Common myeloid progenitor, CD34-positive (primary cell): ENCODE measurements at regions not wholly inside any gene's neighbourhood (a gene's known extent, or its start where the extent isn't known, plus 50 kb on each side); places are given as distances from the start of the nearest gene placed in this dataset.

Experiments
- CTCF ChIA-PET: fragments of 350-600 bp; sonication (Branson Sonifier 250); formaldehyde crosslinking; loops from one replicate; lab custom pipeline; 2021; ENCODE audit warnings: antibody characterized with exemption; lab: Charles Lee
- POLR2A ChIA-PET: fragments of 350-600 bp; sonication (Branson Sonifier 250); formaldehyde crosslinking; loops from one replicate; lab custom pipeline; 2021; ENCODE audit warnings: antibody characterized with exemption; lab: Charles Lee
- DNase-seq, 3 donors: peaks; one replicate each; pipeline versions ENCODE4 v3.0.0 to v3.0.0-alpha.2; 2013
- H3K27ac ChIP-seq, 2 experiments: 1 replicate in 1 of 2; 2 replicates in 1 of 2; pipeline ENCODE4 v1.7.0; 2013; ENCODE audit warnings: inconsistent platforms in 2 of 2, low read length in 2 of 2, mild to moderate bottlenecking in 2 of 2, low read depth in 1 of 2, moderate library complexity in 1 of 2; ENCODE audit not compliant: severe bottlenecking in 2 of 2, insufficient read depth in 1 of 2, poor library complexity in 1 of 2
- H3K27me3 ChIP-seq, 5 experiments: replicated peaks in 2 of 5; 1 replicate in 3 of 5; 2 replicates in 2 of 5; pipeline versions ENCODE4 v1.6.1 to v1.7.0; 2013; ENCODE audit warnings: low read length in 4 of 5, mild to moderate bottlenecking in 2 of 5, moderate library complexity in 2 of 5, inconsistent platforms in 1 of 5; ENCODE audit not compliant: insufficient read depth in 5 of 5, control insufficient read depth in 4 of 5
- H3K36me3 ChIP-seq, 4 experiments: 1 replicate in 2 of 4; 2 replicates in 2 of 4; pipeline versions ENCODE4 v1.6.1 to v1.7.0; 2013; ENCODE audit warnings: low read length in 3 of 4, control low read depth in 1 of 4, mild to moderate bottlenecking in 1 of 4; ENCODE audit not compliant: control insufficient read depth in 4 of 4, insufficient read depth in 4 of 4
- H3K4me1 ChIP-seq, 4 experiments: 1 replicate in 3 of 4; 2 replicates in 1 of 4; pipeline versions ENCODE4 v1.6.1 to v1.7.1; 2013; ENCODE audit warnings: low read length in 3 of 4, mild to moderate bottlenecking in 3 of 4, control low read depth in 1 of 4, inconsistent platforms in 1 of 4, moderate library complexity in 1 of 4; ENCODE audit not compliant: control insufficient read depth in 4 of 4, insufficient read depth in 4 of 4; ENCODE audit errors: control extremely low read depth in 1 of 4
- H3K4me3 ChIP-seq, 7 experiments: 1 replicate in 4 of 7; 2 replicates in 3 of 7; pipeline versions ENCODE4 v1.5.1 to v1.7.0; 2013; ENCODE audit warnings: mild to moderate bottlenecking in 7 of 7, low read length in 6 of 7, moderate library complexity in 6 of 7, inconsistent platforms in 2 of 7, low read depth in 2 of 7, control low read depth in 1 of 7; ENCODE audit not compliant: insufficient read depth in 4 of 7, control insufficient read depth in 1 of 7; ENCODE audit errors: extremely low read depth in 1 of 7
- H3K9me3 ChIP-seq, 5 experiments: 1 replicate in 4 of 5; 2 replicates in 1 of 5; pipeline versions ENCODE4 v1.6.1 to v1.7.1; 2013; ENCODE audit warnings: low read length in 4 of 5, mild to moderate bottlenecking in 2 of 5, inconsistent platforms in 1 of 5, low read depth in 1 of 5, moderate library complexity in 1 of 5; ENCODE audit not compliant: control insufficient read depth in 4 of 5, insufficient read depth in 2 of 5; ENCODE audit errors: control extremely low read depth in 1 of 5
- WGBS: methylation state at CpG from one replicate; pipeline ENCODE4 v1.1.5; 2013; ENCODE audit not compliant: insufficient coverage; 5-methylcytosine and 5-hydroxymethylcytosine counted together

- no peak overlapping the region for H3K27ac ChIP-seq
- no peaks in the 10 kb centered on the region for H3K27me3 ChIP-seq
- H3K4me3 ChIP-seq, result no peak overlapping the region
- DNase-seq, result no peak
- ChIA-PET CTCF (no interaction called here), POLR2A (no interaction called here)
- no CpG with 5 or more reads among the region's 3 CpGs for WGBS
- no peaks in the 10 kb centered on the region for H3K4me1 ChIP-seq
- peaks cover 0 to 1% (median 0%) of the 10 kb centered on the region in 5 experiments for H3K9me3 ChIP-seq
- no peaks in the 10 kb centered on the region for H3K36me3 ChIP-seq
Measured at GRCh38 chr3:80158332-80158731, 390.5 kb upstream of the ROBO1 start.

GRCh38 chr3:80157546-80157945, 389.7 kb upstream of the ROBO1 start:
- POLR2A ChIA-PET, result no interaction called here
- no peaks in the 10 kb centered on the region for H3K27me3 ChIP-seq
- CTCF ChIA-PET, result no interaction called here
- DNase-seq, result no peak
- 94% methylated on average over 2 of the region's 2 CpGs for WGBS
- H3K9me3 ChIP-seq, result peaks cover 0 to 1% (median 0%) of the 10 kb centered on the region in 5 experiments
- H3K4me3 ChIP-seq, result no peak overlapping the region
- H3K27ac ChIP-seq, result no peak overlapping the region
- H3K36me3 ChIP-seq, result no peaks in the 10 kb centered on the region
- H3K4me1 ChIP-seq, result no peaks in the 10 kb centered on the region

- no CpG with 5 or more reads among the region's 3 CpGs for WGBS
- Histone ChIP-seq H3K27ac (no peak overlapping the region), H3K4me3 (no peak overlapping the region), H3K4me1 (no peaks in the 10 kb centered on the region), H3K9me3 (peaks cover 0 to 2% (median 0%) of the 10 kb centered on the region in 5 experiments), H3K36me3 (no peaks in the 10 kb centered on the region), H3K27me3 (no peaks in the 10 kb centered on the region)
- CTCF ChIA-PET, result no interaction called here
- POLR2A ChIA-PET, result no interaction called here
- no peak for DNase-seq
Measured at GRCh38 chr3:80152692-80153091, 384.9 kb upstream of the ROBO1 start.

- WGBS, result 63% methylated on average over 2 of the region's 4 CpGs
- CTCF ChIA-PET, result no interaction called here
- H3K27ac ChIP-seq, result no peak overlapping the region
- no peaks in the 10 kb centered on the region for H3K9me3 ChIP-seq
- H3K36me3 ChIP-seq, result no peaks in the 10 kb centered on the region
- H3K4me1 ChIP-seq, result no peaks in the 10 kb centered on the region
- H3K4me3 ChIP-seq, result no peak overlapping the region
- no peak for DNase-seq
- POLR2A ChIA-PET, result no interaction called here
- H3K27me3 ChIP-seq, result no peaks in the 10 kb centered on the region
Measured at GRCh38 chr3:80142714-80143113, 374.9 kb upstream of the ROBO1 start.

GRCh38 chr3:80141557-80141956, 373.8 kb upstream of the ROBO1 start:
- no peak overlapping the region for H3K4me3 ChIP-seq
- WGBS, result no CpG with 5 or more reads among the region's 2 CpGs
- CTCF ChIA-PET, result no interaction called here
- POLR2A ChIA-PET, result no interaction called here
- no peaks in the 10 kb centered on the region for H3K4me1 ChIP-seq
- H3K27ac ChIP-seq, result no peak overlapping the region
- no peaks in the 10 kb centered on the region for H3K9me3 ChIP-seq
- DNase-seq, result no peak
- H3K27me3 ChIP-seq, result no peaks in the 10 kb centered on the region
- H3K36me3 ChIP-seq, result no peaks in the 10 kb centered on the region

GRCh38 chr3:80116281-80116680, 348.5 kb upstream of the ROBO1 start:
- CTCF ChIA-PET, result no interaction called here
- WGBS, result 88% methylated on average over 2 of the region's 3 CpGs
- POLR2A ChIA-PET, result no interaction called here
- no peaks in the 10 kb centered on the region for H3K36me3 ChIP-seq
- H3K27me3 ChIP-seq, result no peaks in the 10 kb centered on the region
- no peaks in the 10 kb centered on the region for H3K4me1 ChIP-seq
- H3K27ac ChIP-seq, result no peak overlapping the region
- no peak overlapping the region for H3K4me3 ChIP-seq
- DNase-seq, result no peak
- H3K9me3 ChIP-seq, result no peaks in the 10 kb centered on the region

- POLR2A ChIA-PET, result no interaction called here
- no peaks in the 10 kb centered on the region for H3K27me3 ChIP-seq
- CTCF ChIA-PET, result no interaction called here
- H3K4me1 ChIP-seq, result no peaks in the 10 kb centered on the region
- H3K4me3 ChIP-seq, result no peak overlapping the region
- no peak for DNase-seq
- H3K36me3 ChIP-seq, result no peaks in the 10 kb centered on the region
- no peaks in the 10 kb centered on the region for H3K9me3 ChIP-seq
- WGBS, result no CpG with 5 or more reads among the region's 1 CpG
- H3K27ac ChIP-seq, result no peak overlapping the region
Measured at GRCh38 chr3:80114694-80115093, 346.9 kb upstream of the ROBO1 start.
